ENCODE measurements at regions not wholly inside any gene's neighbourhood (a gene's known extent, or its start where the extent isn't known, plus 50 kb on each side); places are given as distances from the start of the nearest gene placed in this dataset.

DNA sequence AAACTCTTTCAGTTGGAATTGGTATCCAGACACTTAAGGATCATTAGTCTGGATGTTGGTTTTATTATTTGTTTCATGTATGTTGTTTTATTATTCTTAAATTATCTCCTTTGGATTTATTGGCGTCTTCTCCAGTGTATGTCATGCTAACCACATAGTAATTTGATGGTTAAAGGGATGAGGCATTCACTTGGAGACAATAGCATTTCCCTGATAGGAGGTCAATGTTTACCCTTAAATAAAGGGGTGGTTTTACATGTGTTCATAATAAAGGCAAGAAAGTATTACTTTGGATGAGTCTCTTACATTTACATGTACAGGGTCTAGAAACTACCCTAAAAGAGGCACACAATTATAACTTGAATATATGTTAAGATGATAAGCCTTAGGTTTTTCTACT is 51.2 kb upstream of the RNF144B start:
- Histone ChIP-seq H3K4me3 (no peak overlapping the region), H3K27ac (no peak overlapping the region), H3K9me3 (no peaks in the 10 kb centered on the region), H3K27me3 (no peaks in the 10 kb centered on the region), H3K4me1 (no peaks in the 10 kb centered on the region), H3K36me3 (no peaks in the 10 kb centered on the region)
- TF ChIP-seq, protein P1, sequence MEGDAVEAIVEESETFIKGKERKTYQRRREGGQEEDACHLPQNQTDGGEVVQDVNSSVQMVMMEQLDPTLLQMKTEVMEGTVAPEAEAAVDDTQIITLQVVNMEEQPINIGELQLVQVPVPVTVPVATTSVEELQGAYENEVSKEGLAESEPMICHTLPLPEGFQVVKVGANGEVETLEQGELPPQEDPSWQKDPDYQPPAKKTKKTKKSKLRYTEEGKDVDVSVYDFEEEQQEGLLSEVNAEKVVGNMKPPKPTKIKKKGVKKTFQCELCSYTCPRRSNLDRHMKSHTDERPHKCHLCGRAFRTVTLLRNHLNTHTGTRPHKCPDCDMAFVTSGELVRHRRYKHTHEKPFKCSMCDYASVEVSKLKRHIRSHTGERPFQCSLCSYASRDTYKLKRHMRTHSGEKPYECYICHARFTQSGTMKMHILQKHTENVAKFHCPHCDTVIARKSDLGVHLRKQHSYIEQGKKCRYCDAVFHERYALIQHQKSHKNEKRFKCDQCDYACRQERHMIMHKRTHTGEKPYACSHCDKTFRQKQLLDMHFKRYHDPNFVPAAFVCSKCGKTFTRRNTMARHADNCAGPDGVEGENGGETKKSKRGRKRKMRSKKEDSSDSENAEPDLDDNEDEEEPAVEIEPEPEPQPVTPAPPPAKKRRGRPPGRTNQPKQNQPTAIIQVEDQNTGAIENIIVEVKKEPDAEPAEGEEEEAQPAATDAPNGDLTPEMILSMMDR (IDR thresholded peaks at IDR 0.05), result no peak
- no peak for ATAC-seq
- intact Hi-C loops (cut with DNase I), result loop anchor here in 1 of 2 donors (10.0 kb wide), 1 partner anchor 159 kb away; no protein-coding TSS in a partner anchor
- no peak for DNase-seq

DNA sequence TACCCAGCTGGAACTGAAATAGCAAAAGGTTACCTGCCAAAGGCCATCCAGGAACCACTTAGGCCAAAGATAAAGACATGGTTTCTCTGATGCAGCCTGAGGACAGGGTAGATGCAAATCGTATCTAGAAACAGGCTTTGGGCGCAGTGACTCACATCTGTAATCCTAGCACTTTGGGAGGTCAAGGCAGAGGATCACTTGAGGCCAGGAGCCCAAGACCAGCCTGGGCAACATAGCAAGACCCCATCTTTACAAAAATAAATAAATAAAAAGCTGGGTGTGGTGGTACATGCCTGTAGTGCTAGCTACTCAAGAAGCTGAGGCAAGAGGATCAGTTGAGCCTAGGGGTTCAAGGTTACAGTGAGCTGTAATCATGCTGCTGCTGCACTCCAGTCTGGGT is 52.9 kb upstream of the RNF144B start:
- no peak overlapping the region for H3K4me3 ChIP-seq
- H3K36me3 ChIP-seq, result no peaks in the 10 kb centered on the region
- intact Hi-C loops (cut with DNase I), result loop anchor here in 1 of 2 donors (10.0 kb wide), 1 partner anchor 161 kb away; no protein-coding TSS in a partner anchor
- H3K4me1 ChIP-seq, result peaks cover 0 to 13% of the 10 kb centered on the region in 2 donors
- DNase-seq (no peak), ATAC-seq (no peak)
- H3K27me3 ChIP-seq, result no peaks in the 10 kb centered on the region
- no peaks in the 10 kb centered on the region for H3K9me3 ChIP-seq
- TF ChIP-seq, protein P1 (IDR thresholded peaks at IDR 0.05), result no peak
- no peak overlapping the region for H3K27ac ChIP-seq

DNA sequence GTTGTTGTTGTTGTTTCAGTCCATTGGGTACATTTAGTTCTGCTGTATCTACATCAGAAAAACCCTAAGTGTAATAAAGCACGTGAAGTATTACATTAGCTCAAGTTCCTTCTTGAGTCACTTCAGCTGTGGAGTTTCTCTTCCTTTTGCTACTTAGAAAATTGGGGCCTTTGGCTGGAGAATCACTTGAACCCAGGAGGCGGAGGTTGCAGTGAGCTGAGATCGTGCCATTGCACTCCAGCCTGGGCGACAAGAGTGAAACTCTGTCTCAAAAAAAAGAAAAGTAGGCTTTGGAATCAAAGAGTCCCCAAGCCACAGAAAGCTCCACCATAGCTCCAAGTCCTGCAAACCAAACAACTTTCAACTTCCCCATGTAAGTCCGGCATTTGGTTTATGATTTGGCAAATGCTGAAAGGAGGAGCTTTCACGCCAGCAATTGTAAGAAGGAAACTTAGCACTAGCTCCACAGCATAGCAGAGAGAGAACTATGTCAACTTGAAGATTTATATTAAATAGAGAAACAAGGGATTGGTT is 56.5 kb upstream of the RNF144B start:
- Histone ChIP-seq H3K9me3 (no peaks in the 10 kb centered on the region), H3K4me1 (peaks cover 5 to 40% of the 10 kb centered on the region in 2 donors), H3K27me3 (no peaks in the 10 kb centered on the region), H3K4me3 (no peak overlapping the region), H3K36me3 (no peaks in the 10 kb centered on the region), H3K27ac (peak overlapping the region; percentile 61 to 92)
- intact Hi-C loops (cut with DNase I), result loop anchor here in 1 of 2 donors (10.0 kb wide), 1 partner anchor 164 kb away; no protein-coding TSS in a partner anchor
- DNase-seq, result no peak
- peak; percentile 61 for ATAC-seq
- TF ChIP-seq, protein P1 (IDR thresholded peaks at IDR 0.05), result no peak

DNA sequence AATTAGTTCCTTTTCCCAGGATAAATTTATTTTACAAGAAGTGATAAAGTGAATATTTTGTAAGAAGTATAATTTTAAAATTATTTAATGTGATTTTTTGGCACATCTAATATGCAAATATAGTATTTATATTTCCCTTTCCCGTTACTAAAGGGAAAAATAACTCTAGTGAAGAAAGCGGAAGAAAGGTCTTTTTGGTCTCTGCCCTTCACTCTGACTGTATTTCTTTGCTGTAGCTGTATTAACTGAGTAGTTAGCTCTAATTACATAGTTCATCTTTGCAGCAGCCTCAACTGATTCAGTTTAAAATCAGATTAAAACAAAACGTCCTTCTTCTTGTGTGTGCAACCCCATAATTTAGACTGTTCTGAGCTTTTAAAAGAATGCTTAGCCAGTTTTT is 57.4 kb upstream of the RNF144B start:
- Histone ChIP-seq H3K9me3 (no peaks in the 10 kb centered on the region), H3K36me3 (no peaks in the 10 kb centered on the region), H3K4me1 (peaks cover 5 to 47% of the 10 kb centered on the region in 2 donors), H3K27ac (peak overlapping the region; percentile 61 to 92), H3K4me3 (no peak overlapping the region), H3K27me3 (no peaks in the 10 kb centered on the region)
- TF ChIP-seq, protein P1 (IDR thresholded peaks at IDR 0.05), result no peak
- intact Hi-C loops (cut with DNase I), result loop anchor here in 1 of 2 donors (10.0 kb wide), 1 partner anchor 165 kb away; no protein-coding TSS in a partner anchor
- ATAC-seq (no peak), DNase-seq (no peak)

DNA sequence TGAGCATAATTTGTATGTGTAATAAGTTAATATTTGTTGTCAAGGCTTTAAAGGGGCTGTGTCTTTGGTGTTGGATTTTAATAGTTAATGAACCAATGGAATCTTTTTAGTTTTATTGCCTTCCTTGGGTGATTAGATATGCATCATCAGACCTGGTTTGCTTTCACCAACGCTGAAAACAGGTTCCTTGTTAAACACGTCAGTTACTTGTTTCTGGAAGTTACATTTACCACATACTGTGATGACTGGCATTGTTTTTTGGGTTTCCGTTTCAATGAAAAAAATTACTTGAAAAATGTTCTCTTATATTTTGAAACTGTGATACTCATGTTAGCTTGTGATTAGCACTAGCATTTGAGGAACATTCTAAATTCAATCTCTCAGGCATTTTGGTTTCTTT is 58.6 kb upstream of the RNF144B start:
- no peaks in the 10 kb centered on the region for H3K36me3 ChIP-seq

More for the DNA sequence above, 58.6 kb upstream of the RNF144B start:
- Histone ChIP-seq H3K4me3 (no peak overlapping the region), H3K27ac (peak overlapping the region; percentile 61 to 92), H3K9me3 (no peaks in the 10 kb centered on the region), H3K4me1 (peaks cover 5 to 55% of the 10 kb centered on the region in 2 donors), H3K27me3 (no peaks in the 10 kb centered on the region)
- DNase-seq, result no peak
- intact Hi-C loops (cut with DNase I), result no loop called here
- no peak for ATAC-seq
- TF ChIP-seq, protein P1 (IDR thresholded peaks at IDR 0.05), result no peak

Data from left lung (tissue), 4 donors.